HG03039 (cell line): ENCODE measurements at regions not wholly inside any gene's neighbourhood (a gene's known extent, or its start where the extent isn't known, plus 50 kb on each side); places are given as distances from the start of the nearest gene placed in this dataset.

ENCODE experiments used
- ATAC-seq: cut with Tn5 transposase; IDR thresholded peaks from one replicate; pipeline ENCODE4 v1.9.1; 2021; ENCODE audit warnings: mild to moderate bottlenecking, moderate library complexity; ENCODE audit not compliant: unreplicated experiment

GRCh38 chr4:28117084-28117682, 1256.5 kb downstream of the STIM2 start:
- no peak for ATAC-seq

GRCh38 chr4:28146191-28146590, 1285.5 kb downstream of the STIM2 start:
- no peak for ATAC-seq

GRCh38 chr4:28148221-28148620, 1287.6 kb downstream of the STIM2 start:
- no peak for ATAC-seq

GRCh38 chr4:28149762-28150161, 1289.1 kb downstream of the STIM2 start:
- no peak for ATAC-seq

GRCh38 chr4:28151314-28151713, 1290.7 kb downstream of the STIM2 start:
- no peak for ATAC-seq

GRCh38 chr4:28167411-28167810, 1306.8 kb downstream of the STIM2 start:
- no peak for ATAC-seq

- no peak for ATAC-seq
Observed at GRCh38 chr4:28176942-28177341, 1316.3 kb downstream of the STIM2 start.

GRCh38 chr4:28177641-28178040, 1317.0 kb downstream of the STIM2 start:
- ATAC-seq = no peak

- no peak for ATAC-seq
Observed at GRCh38 chr4:28179126-28179525, 1318.5 kb downstream of the STIM2 start.

GRCh38 chr4:28209371-28209924, 1348.8 kb downstream of the STIM2 start:
- ATAC-seq = no peak

- no peak for ATAC-seq
Observed at GRCh38 chr4:28211676-28212470, 1351.2 kb downstream of the STIM2 start.

GRCh38 chr4:28221536-28221935, 1360.9 kb downstream of the STIM2 start:
- ATAC-seq = no peak

GRCh38 chr4:28225050-28225449, 1364.4 kb downstream of the STIM2 start:
- no peak for ATAC-seq

GRCh38 chr4:28225689-28226353, 1365.2 kb downstream of the STIM2 start:
- no peak for ATAC-seq

GRCh38 chr4:28226962-28227361, 1366.3 kb downstream of the STIM2 start:
- no peak for ATAC-seq

- no peak for ATAC-seq
Observed at GRCh38 chr4:28227764-28228163, 1367.1 kb downstream of the STIM2 start.

- no peak for ATAC-seq
Observed at GRCh38 chr4:28228561-28229491, 1368.2 kb downstream of the STIM2 start.

GRCh38 chr4:28232376-28232775, 1371.7 kb downstream of the STIM2 start:
- no peak for ATAC-seq

GRCh38 chr4:28232951-28233350, 1372.3 kb downstream of the STIM2 start:
- ATAC-seq = no peak

- no peak for ATAC-seq
Observed at GRCh38 chr4:28233724-28234123, 1373.1 kb downstream of the STIM2 start.

GRCh38 chr4:28238876-28239275, 1378.2 kb downstream of the STIM2 start:
- ATAC-seq = no peak
